Esophagus muscularis mucosa (tissue), 4 donors: ENCODE measurements at regions not wholly inside any gene's neighbourhood (a gene's known extent, or its start where the extent isn't known, plus 50 kb on each side); places are given as distances from the start of the nearest gene placed in this dataset.
"Not testable (repeated sequence)": the region's sequence is repeated elsewhere in the genome, so short reads cannot be mapped to it uniquely, and the experiment has no call there.

Experiments
- DNase-seq: peaks from one replicate; pipeline ENCODE4 v3.0.0-alpha.2; 2017; ENCODE audit errors: extremely low spot score
- H3K27ac ChIP-seq, 4 donors: fragments of 200-600 bp; sonication (generic); replicated peaks in 1 of 4; 1 replicate in 3 of 4; 2 replicates in 1 of 4; pipeline ENCODE4 v1.5.1; 2016 to 2019; ENCODE audit warnings: mild to moderate bottlenecking in 1 of 4
- H3K27me3 ChIP-seq, 4 donors: fragments of 200-600 bp; sonication (generic); one replicate each; pipeline versions ENCODE4 v1.5.1 to v1.6.0; 2016 to 2019
- H3K36me3 ChIP-seq, 4 donors: fragments of 200-600 bp; sonication (generic); one replicate each; pipeline ENCODE4 v1.5.1; 2016 to 2019
- H3K4me1 ChIP-seq, 4 donors: fragments of 200-600 bp; sonication (generic); one replicate each; pipeline ENCODE4 v1.5.1; 2016 to 2019
- H3K4me3 ChIP-seq, 4 donors: fragments of 200-600 bp; sonication (generic); 1 replicate in 2 of 4; 2 replicates in 2 of 4; pipeline ENCODE4 v1.5.1; 2016 to 2019; ENCODE audit warnings: mild to moderate bottlenecking in 4 of 4, moderate library complexity in 1 of 4
- H3K9me3 ChIP-seq, 4 donors: fragments of 200-600 bp; sonication (generic); 1 replicate in 3 of 4; 2 replicates in 1 of 4; pipeline ENCODE4 v1.5.1; 2016 to 2019
- EP300 ChIP-seq: sonication (generic); formaldehyde crosslinking; IDR thresholded peaks from one replicate; pipeline ENCODE4 v1.6.1; 2017; ENCODE audit warnings: antibody characterized with exemption
- POLR2A ChIP-seq: fragments of 450-650 bp; IDR thresholded peaks from one replicate; pipeline ENCODE4 v1.6.1; 2017; ENCODE audit warnings: antibody characterized with exemption, moderate library complexity, mild to moderate bottlenecking, low read depth
- POLR2AphosphoS5 ChIP-seq, 2 donors: sonication (generic); formaldehyde crosslinking; IDR thresholded peaks; one replicate each; pipeline ENCODE4 v1.6.1; 2017; ENCODE audit warnings: antibody characterized with exemption in 2 of 2
- WGBS: methylation state at CpG from one replicate; pipeline ENCODE4 v1.1.5; 2018; 5-methylcytosine and 5-hydroxymethylcytosine counted together
- intact Hi-C: fragments of 100-400 bp; cut with DNase I; formaldehyde crosslinking; loops from one replicate; pipeline ENCODE4 v1.15.1; 2023
- TF ChIP-seq, protein P1 (sequence below), 3 experiments: fragments of 200-600 bp in 2 of 3; fragments of 450-650 bp in 1 of 3; sonication (generic) in 2 of 3; IDR thresholded peaks; one replicate each; pipeline ENCODE4 v1.5.1; 2017 to 2019; ENCODE audit warnings: antibody characterized with exemption in 3 of 3, mild to moderate bottlenecking in 2 of 3, moderate library complexity in 1 of 3

GRCh38 chr2:150325656-150326314 lies 161.7 kb downstream of the RND3 start:
- no peak for DNase-seq
- no peak overlapping the region for H3K4me3 ChIP-seq
- intact Hi-C loops = no loop called here
- TF ChIP-seq, protein P1, sequence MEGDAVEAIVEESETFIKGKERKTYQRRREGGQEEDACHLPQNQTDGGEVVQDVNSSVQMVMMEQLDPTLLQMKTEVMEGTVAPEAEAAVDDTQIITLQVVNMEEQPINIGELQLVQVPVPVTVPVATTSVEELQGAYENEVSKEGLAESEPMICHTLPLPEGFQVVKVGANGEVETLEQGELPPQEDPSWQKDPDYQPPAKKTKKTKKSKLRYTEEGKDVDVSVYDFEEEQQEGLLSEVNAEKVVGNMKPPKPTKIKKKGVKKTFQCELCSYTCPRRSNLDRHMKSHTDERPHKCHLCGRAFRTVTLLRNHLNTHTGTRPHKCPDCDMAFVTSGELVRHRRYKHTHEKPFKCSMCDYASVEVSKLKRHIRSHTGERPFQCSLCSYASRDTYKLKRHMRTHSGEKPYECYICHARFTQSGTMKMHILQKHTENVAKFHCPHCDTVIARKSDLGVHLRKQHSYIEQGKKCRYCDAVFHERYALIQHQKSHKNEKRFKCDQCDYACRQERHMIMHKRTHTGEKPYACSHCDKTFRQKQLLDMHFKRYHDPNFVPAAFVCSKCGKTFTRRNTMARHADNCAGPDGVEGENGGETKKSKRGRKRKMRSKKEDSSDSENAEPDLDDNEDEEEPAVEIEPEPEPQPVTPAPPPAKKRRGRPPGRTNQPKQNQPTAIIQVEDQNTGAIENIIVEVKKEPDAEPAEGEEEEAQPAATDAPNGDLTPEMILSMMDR (IDR thresholded peaks at IDR 0.05) = no peak
- TF ChIP-seq POLR2AphosphoS5 (IDR thresholded peaks at IDR 0.05) (no peak), EP300 (no peak), POLR2A (no peak)
- no peaks in the 10 kb centered on the region for H3K36me3 ChIP-seq
- no peaks in the 10 kb centered on the region for H3K9me3 ChIP-seq
- H3K27me3 ChIP-seq = no peaks in the 10 kb centered on the region
- H3K4me1 ChIP-seq = no peaks in the 10 kb centered on the region
- no peak overlapping the region for H3K27ac ChIP-seq
- 69% methylated on average over 6 of the region's 6 CpGs for WGBS

- H3K27me3 ChIP-seq, H3K27ac ChIP-seq, H3K4me3 ChIP-seq, DNase-seq, H3K36me3 ChIP-seq, H3K4me1 ChIP-seq, intact Hi-C loops, H3K9me3 ChIP-seq: not testable (repeated sequence)
Measured at GRCh38 chr2:150323071-150323470, 164.4 kb downstream of the RND3 start.

DNA sequence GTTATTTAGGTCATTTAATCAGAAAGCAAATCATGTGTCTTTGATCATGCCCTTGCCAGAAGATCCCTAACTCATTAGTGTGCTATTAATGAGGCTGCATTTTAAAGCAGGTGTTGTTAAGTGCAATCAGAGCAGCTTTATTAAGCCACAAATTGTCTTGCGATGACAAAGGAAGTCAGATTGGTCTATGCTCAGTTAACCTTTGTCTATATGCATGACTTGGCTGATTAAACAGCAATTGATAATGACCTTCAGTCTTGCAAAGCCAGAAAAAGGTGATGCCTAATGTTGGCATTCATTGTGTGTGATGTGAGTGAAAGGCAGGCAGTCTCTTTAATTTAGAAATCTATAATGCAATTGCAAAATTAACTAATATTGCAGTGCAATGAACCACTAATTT lies 166.9 kb downstream of the RND3 start:
- H3K4me3 ChIP-seq = no peak overlapping the region
- DNase-seq = no peak
- H3K27ac ChIP-seq = no peak overlapping the region
- intact Hi-C loops = no loop called here
- no peak for TF ChIP-seq EP300
- TF ChIP-seq POLR2AphosphoS5 (IDR thresholded peaks at IDR 0.05) = no peak
- TF ChIP-seq, protein P1 (IDR thresholded peaks at IDR 0.05) = no peak
- TF ChIP-seq POLR2A = no peak
- no peaks in the 10 kb centered on the region for H3K27me3 ChIP-seq
- no peaks in the 10 kb centered on the region for H3K36me3 ChIP-seq
- no peaks in the 10 kb centered on the region for H3K4me1 ChIP-seq
- 93% methylated on average over 1 of the region's 1 CpG for WGBS
- H3K9me3 ChIP-seq = peaks cover 0 to 8% (median 2%) of the 10 kb centered on the region in 4 donors

- H3K9me3 ChIP-seq = peaks cover 0 to 14% (median 2%) of the 10 kb centered on the region in 4 donors
- H3K36me3 ChIP-seq = no peaks in the 10 kb centered on the region
- intact Hi-C loops = no loop called here
- H3K4me1 ChIP-seq = no peaks in the 10 kb centered on the region
- no peak overlapping the region for H3K4me3 ChIP-seq
- 83% methylated on average over 4 of the region's 4 CpGs for WGBS
- no peak overlapping the region for H3K27ac ChIP-seq
- no peak for DNase-seq
- H3K27me3 ChIP-seq = no peaks in the 10 kb centered on the region
- TF ChIP-seq, protein P1 (IDR thresholded peaks at IDR 0.05) = no peak
- TF ChIP-seq POLR2A (no peak), EP300 (no peak), POLR2AphosphoS5 (IDR thresholded peaks at IDR 0.05) (no peak)
Measured at GRCh38 chr2:150319658-150320555, 167.6 kb downstream of the RND3 start.

- Histone ChIP-seq H3K36me3 (no peaks in the 10 kb centered on the region), H3K9me3 (peaks cover 0 to 14% (median 2%) of the 10 kb centered on the region in 4 donors), H3K27me3 (no peaks in the 10 kb centered on the region), H3K4me1 (no peaks in the 10 kb centered on the region), H3K4me3 (no peak overlapping the region), H3K27ac (no peak overlapping the region)
- DNase-seq = no peak
- 94% methylated on average over 4 of the region's 4 CpGs for WGBS
- TF ChIP-seq, protein P1 (IDR thresholded peaks at IDR 0.05) = no peak
- TF ChIP-seq POLR2AphosphoS5 (IDR thresholded peaks at IDR 0.05) (no peak), POLR2A (no peak), EP300 (no peak)
- intact Hi-C loops = no loop called here
Measured at GRCh38 chr2:150319085-150319484, 168.4 kb downstream of the RND3 start.
